Fibroblast of lung (primary cell): ENCODE measurements at regions not wholly inside any gene's neighbourhood (a gene's known extent, or its start where the extent isn't known, plus 50 kb on each side); places are given as distances from the start of the nearest gene placed in this dataset.

Experiments used
- CTCF ChIP-seq, 2 donors: IDR thresholded peaks in 1 of 2; conservative IDR thresholded peaks in 1 of 2; 1 replicate in 1 of 2; 2 replicates in 1 of 2; pipeline ENCODE4 v1.5.1; 2011 to 2012; ENCODE audit warnings: low read length in 2 of 2, control low read depth in 1 of 2, inconsistent platforms in 1 of 2, low read depth in 1 of 2, mild to moderate bottlenecking in 1 of 2
- EZH2 ChIP-seq: IDR thresholded peaks from 2 replicates; pipeline ENCODE4 v1.5.1; 2012; ENCODE audit warnings: low read length, control low read depth, mild to moderate bottlenecking; ENCODE audit errors: missing control alignments

GRCh38 chr3:193947596-193947995, 188.4 kb upstream of the HES1 start:
- TF ChIP-seq CTCF (conservative IDR thresholded peaks at IDR 0.05 in 1 of 2, IDR thresholded peaks at IDR 0.05 in 1 of 2; ENCODE audit: low read depth in 1 of 2, low read length in 2 of 2) (no peak), EZH2 (no peak)
